NCI-H524 (cell line): ENCODE measurements at regions not wholly inside any gene's neighbourhood (a gene's known extent, or its start where the extent isn't known, plus 50 kb on each side); places are given as distances from the start of the nearest gene placed in this dataset.

Experiments
- DNase-seq, 2 experiments: peaks; one replicate each; lab custom pipeline; 2025; lab: John Stamatoyannopoulos, UW

DNA sequence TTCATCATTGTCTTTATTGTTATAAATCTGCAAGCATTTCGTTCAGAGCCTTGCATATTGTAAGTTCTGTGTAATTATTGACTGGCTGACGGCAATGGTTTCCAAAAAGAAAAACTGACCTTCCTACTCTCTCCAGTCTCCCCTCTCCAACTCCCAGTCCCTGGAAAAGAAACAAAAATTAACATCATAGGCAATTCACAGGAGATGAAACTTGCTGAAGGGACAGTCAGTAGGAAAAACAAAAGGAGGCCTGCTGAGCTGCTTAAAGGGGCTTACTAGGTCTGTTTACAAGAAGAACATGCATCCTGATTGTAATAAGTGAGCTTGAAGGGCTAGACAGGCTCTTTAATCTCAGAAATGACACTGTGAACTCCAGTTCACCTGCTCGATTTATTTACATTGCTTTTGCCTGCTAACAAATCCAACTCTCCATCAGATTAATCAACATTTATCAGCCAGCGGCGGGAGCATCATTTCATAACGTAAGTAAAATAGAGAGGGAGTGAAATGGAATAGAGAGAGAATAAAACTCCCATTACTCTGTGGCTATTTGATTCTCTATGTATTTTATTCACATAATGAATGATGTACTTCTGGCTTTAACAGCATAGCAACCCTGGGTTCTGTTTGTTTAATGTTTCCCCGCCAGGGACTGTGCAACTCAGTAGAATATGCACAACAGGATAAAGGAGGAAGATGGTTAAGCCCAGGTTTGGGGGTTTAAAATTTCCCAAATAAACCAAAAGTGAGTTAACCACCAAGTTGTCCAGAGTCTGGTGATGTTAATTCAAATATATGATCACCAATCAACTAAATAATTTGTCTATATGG lies 256.7 kb upstream of the SETBP1 start:
- no peak for DNase-seq

DNA sequence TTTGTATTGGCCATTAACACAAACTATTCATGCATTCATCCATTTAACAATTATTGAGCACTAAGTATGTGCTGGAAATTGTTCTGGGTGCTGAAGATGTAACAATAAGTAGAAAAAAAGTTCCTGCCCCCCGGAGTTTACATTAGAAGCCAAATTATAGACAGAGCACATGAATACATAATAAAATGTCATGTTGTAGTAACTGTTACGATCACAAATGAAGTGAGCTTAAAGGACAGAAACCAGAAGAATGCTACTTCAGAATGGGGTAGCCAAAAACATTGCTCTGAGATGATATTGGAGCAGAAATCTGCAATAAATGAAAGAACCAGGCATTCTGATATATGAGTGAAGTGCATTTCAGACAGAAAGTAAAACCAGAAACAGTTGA lies 256.0 kb upstream of the SETBP1 start:
- DNase-seq, result no peak

DNA sequence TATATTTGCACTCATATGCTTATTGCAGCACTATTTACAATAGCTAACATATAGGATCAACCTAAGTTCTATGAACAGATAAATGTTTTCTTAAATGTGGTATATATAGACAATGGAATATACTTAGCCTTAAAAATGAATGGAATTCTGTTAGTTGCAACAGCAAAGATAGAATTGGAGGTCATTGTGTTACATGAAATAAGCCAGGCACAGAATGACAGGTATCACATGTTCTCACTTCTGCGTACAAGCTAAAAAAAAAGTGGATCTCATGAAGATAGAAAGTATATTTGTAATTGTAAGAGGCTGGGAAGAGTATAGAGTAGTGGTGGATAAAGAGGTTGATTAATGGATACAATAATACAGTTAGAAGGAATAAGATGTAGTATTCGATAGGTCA lies 255.5 kb upstream of the SETBP1 start:
- no peak for DNase-seq

DNA sequence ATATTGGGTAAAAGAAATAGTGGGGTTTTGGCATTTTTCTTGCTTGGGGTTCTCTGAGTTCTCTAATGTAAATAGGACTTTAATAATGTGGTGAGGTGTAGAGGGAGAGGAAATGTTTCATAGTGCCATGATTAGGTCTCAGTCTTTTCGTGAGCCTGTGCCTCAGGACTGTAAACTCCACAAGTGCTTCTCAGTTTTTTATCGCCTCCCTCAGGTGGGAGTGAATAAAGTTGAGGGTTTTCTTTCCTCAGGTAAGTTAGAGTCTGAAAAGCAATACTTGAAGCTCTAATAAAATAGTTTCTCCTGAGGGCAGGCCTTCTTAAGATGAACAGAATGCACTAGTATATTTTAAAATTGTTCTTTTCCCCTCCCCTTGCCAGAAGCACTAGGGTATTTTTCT lies 243.1 kb upstream of the SETBP1 start:
- no peak for DNase-seq

DNA sequence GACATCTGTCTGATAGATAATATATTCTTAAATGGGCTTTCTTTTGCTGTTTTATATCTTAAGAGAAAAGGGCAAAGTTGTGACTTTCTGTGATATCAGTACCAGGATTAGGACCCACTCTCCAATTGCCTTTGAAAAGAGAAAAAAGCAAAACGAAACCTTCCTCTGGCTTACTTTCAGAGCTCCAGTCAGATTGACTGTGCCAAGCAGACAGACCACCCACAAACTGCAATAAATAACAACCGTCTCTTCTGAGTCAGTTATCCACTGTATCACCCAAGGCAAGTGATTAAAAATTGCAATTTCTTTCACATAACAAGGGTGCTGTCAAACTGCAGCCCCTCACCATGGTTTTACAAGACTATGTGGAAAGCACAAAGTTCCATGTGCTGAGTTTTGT lies 230.5 kb upstream of the SETBP1 start:
- no peak for DNase-seq

DNA sequence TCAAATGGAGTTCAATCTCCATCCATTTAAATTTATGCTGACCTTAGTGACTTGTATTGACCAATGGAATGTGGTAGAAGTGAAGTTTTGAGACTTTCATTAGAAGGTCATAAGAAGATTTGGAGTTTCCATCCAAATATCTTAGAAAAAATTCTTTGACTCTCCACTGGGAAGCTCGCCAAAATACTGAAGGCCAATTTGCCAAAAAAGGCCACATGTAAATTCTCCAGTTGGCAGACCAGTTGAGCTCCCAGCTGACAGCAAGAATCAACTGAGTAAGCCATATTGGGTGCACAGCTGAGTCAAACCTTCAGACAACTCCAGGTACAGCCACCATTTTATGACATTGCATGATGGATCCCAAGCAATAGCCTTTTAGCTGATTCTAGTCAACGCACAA lies 228.3 kb upstream of the SETBP1 start:
- no peak for DNase-seq

DNA sequence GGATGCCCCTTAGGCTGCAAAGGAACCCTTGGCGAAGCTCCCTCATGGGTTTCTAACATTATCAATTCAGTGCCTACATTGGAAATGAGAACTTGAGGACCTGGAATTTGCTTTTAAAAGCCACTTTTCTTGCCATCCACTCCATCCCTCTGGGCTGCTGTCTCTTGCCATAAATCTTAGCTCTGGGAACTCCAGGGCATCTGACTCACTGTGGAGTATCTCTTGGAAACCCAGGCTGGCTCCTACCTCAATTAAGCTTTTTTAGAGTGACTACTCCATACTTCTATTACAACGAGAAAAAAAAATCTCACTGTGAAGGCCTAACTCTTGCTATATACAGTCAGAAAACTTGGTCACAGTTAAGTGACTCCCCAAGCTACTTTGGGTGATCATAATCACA lies 227.2 kb upstream of the SETBP1 start:
- no peak for DNase-seq

DNA sequence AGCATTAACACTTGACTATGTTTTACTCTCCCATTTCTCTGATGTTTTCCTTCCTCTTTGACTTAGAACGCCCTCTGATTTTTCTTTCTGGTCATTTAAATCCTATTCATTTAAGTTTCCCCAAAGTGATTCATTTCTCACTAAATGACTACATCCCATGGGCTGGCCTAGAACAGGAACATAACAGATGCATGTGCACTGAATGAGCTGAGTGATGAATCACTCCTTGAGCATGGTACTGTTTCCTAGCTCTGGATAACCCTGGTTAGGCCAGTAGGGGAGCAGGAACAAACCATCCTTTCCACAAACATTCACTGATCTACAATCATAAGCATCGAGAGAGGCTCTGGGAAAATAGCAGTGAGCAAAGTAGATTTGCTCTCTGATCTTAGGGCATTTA lies 221.9 kb upstream of the SETBP1 start:
- DNase-seq, result no peak

DNA sequence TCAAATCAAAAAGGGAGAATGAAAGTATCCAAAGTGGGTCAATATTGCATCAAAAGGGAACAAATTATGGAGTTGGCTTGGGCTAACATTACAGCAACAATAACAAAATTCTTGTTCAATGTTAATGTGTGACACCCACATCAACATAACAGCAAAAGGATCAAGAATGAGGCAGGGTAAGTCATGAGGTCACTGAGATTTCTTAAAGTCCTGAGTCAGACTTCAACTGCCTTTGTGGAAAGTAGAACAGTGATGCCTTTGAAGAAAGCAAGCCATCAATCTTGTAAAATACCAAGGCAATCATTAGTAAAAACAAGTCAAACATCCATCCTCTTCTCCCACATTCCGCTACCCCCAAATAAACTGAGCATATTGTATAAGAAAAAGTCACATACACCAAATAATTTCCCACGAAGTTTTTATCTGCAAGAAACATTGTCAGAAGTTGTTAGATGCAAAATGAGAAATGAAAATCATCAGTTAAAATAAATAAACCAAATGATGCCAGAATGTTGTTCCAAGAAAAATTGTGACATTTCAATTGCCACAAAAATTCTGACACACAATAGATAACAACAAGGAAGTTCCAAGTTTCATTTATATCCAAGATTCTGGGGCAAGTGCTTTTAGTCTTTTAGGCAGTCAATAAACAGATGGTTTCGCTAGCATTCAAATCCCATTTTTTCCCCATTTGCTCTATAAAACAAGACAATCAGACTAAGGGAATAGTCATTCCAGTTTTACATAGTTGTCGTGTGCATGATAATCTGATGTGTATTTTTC lies 216.1 kb upstream of the SETBP1 start:
- no peak for DNase-seq

DNA sequence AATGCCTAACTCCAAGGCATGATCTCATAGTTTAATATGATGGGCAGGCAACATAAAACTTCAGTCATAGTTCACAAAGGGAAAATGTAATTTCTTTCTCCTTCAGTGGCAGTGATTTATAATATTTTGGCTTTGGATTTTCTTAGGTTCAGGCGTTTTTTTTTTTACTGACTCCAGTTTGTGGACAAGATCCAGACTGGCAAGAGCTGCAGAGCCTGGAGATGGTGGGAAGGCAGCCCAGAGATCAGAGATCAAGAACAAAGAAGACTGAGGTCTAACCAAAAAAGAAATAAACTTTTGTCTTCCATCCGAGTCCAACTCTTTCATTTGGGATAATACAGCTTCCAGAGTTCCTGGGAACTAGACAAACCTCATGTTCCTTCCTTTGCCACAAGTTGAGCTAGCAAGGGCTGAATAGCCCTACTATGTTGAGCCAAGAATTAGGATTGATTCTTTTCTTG lies 215.3 kb upstream of the SETBP1 start:
- no peak for DNase-seq

DNA sequence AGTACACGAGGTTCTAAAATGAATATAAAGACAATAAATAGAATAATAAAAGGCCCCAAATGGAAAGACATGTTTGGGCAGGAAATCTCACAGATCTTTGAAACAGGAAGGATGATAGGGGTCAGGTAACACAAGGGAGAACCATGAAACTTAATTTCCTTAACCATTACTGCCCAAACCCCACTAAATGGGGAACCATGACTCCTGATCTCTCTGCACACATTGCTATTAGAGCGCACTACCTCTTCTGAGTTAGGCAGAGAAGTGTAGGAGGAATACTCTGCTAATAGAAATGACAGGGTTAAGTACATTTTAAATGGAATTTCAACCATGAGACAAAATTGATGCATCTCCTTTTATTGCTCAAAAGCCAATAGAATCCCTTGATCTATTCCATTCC lies 213.7 kb upstream of the SETBP1 start:
- DNase-seq, result no peak

DNA sequence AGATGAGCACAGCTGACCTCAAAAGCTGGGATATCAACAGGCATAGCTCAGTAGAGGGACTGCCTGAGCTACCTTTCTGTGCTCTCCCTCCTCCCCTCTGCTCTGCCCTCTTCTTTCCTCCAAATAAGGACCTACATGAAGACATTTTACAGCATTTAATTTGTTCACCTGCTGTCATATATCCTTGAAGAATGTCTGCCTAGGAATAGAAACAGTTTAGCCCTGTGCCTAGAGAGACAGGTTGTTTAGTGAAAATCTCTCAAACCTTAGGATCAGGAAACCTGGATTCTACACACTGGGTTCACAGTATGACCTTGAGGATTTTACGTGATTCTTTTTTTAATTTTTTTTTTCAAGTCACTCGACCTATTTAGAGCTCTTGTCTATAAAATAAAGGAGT lies 213.0 kb upstream of the SETBP1 start:
- DNase-seq, result no peak

DNA sequence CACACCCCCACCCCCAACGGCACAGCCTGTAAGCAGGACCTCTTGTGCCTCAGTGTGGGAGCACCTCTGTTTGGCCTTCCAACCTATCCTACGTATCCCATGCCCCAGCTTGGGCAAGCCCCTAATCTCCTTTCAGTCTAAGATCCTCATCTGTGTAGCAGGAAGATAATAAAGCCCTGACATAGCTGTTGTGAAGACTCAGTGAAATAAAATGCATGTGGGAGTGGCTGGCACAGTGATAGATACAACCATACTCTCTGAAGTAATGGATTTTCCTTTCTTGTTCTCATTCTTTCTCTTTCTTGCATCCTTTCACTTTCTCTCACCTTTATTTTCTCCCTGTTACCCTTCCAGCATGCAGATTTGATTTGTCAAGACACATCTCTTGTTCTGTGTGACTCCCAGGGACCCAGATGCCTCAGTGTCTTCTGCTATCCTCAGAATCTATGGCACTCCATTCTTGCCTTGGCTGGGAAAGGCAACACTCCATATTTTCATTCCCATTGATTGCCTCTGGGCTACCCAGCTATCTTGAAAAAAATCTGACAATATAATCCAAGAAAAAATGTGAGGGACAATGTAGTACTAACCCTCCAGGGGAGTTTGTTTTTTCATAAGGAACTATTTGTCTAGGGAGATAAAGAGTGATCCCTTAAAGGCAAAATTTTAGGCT lies 207.2 kb upstream of the SETBP1 start:
- DNase-seq, result no peak

DNA sequence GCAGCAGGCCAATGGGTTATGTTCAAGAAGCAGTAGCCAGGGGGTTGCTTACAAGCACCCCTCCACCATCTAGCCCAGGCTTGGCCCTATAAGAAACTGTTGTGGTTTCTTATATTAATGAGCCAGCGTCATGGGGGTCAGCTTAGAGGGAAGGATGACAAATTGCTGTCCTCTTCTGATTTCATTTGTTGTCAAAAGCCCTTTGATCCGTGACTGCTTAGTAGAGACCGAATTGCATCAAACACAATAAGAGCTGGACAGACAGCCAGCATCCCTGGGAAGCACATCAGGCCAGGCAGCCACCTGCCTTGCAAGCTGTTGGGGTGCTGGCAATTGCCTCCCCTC lies 206.6 kb upstream of the SETBP1 start:
- no peak for DNase-seq

DNA sequence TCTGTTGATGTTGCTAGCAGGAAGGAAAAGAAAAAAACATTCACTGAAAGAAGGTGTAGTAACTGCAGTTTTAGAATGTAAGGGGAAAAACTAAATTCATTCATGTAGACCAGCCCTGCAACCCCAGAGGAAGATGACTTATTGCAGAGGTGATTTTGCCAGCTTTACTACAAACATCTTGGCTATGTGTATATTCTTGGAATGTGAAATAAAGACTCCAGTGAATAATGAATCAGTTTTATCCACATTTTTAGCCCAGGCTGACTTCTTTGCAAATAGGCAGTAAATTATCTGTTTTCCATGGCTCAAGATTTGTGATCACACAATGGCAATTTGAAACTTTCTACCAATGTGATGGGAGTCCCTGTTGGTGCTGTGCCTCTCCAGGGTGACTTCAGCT lies 206.1 kb upstream of the SETBP1 start:
- DNase-seq, result no peak

DNA sequence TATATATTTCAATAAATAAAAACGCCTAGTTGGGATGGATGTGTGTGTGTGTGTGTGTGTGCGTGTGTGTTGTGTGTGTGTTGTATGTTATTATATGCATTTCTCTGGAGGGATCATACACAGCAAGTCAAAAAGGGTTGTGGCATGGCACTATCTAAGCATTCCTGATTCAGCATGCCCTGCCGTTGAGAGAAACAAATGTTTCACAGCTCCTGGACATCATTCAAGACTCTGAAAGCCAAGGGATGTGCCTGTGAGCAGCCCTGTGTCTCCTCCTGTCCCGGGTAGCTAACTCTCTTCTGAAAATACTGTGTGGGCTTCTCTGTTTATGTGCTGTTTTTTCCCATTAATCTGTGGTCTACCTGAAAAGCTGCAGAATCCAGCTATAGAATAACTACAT lies 197.9 kb upstream of the SETBP1 start:
- DNase-seq, result no peak

DNA sequence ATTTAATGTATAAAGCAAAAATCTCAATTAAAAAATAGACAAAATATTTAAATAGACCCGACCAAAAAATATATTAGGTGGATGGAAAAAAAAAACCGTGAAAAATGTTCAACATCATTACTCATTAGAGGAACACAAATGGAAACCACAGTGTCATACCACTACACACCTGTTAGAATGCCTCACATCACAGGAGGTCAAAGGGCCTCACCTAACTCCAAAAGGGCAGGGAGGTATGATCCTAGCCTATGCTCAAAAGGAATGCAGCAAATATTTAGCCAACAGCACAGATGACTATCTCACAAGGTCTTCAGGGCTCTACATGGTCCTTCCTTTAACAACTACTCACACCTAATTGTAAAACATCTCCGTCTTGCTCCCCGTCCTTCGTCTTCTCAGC lies 185.5 kb upstream of the SETBP1 start:
- DNase-seq, result no peak

DNA sequence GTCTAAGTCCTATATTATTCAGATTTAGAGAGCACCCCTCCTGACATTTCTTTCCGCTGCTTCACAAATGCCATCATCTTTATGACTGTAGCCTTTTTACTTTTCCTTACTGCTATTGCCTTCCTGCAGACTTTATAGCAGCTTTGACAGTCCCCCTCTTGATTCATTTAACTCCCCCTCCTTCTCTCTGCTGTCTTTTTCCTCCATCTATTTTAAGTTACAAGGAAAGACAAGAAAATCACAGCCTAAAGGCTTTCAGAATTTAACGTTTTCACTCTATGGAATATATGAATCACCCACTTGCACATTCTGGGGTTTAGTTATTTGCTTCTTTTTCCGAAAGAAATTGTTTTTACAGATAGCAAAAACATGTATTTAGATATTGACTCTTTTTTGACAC lies 183.4 kb upstream of the SETBP1 start:
- no peak for DNase-seq

DNA sequence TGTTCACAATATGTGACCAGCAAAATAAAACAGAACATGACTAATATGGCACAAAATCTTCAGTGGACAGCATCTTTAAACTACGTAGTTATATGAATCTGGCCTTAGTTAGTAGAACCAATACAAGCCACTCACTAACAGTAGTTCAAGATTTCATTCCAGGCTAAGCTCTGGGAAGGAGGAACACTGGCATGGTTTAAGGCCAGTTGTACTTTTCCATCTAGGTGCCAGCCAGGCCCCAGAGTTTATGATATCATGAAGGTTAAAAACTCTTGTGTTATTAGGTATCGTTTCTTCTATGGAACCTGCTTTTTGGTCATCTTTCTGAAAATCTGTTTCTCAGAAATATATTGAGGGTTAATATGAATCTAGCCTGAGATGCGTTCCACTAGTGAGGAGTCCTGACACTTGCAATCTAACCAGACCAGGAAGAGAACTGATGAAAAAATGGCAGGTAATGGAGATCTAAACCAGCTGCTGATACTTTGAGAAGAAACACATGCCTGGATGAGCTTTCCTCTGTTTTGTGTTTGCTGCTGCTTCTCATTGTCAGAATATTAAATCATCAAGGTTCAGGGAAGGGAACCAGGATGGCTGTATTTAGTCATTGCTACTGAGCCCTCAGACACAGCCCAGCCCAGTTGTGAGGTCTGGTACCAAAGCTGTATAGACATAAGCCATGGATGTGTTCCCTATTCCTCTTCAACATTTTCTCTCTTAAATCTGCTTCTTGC lies 182.8 kb upstream of the SETBP1 start:
- no peak for DNase-seq

DNA sequence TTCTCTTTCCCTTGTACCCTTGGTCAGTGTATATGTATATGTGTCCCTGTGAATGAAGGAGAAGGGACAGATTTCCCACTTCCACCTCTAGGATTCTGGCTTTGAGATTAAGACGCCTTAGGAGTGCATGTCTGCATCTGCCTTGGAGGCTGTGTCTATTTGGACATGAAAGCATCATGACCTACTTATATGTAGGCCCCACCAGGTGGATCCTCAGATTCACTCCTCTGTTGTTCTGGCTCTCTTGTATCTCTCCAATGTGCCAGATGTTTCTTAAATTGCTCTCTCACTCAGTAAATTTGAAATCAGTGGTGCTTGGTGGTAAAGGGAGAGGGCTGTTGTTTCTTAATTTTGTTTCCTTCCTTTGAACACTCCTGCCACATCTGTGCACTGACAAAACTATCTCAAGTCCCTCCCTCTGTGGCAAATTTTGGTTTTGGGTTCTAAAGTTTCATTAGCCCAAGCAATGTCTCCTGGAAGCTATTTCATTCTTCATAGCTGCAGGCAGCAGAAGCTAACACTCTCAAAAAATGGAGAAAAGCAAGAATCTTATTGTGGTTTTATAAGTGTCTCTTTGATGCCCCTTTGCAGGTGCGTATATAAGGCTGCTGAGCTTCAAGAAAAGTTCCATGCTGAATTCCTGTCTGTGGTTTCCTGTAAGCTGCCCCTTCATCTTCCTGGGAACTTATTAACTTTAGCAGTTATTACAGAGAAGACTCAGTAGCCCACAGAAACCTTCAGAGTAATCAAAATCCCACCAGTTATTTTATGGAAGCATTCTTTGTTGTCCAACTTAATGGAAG lies 179.7 kb upstream of the SETBP1 start:
- DNase-seq, result no peak

DNA sequence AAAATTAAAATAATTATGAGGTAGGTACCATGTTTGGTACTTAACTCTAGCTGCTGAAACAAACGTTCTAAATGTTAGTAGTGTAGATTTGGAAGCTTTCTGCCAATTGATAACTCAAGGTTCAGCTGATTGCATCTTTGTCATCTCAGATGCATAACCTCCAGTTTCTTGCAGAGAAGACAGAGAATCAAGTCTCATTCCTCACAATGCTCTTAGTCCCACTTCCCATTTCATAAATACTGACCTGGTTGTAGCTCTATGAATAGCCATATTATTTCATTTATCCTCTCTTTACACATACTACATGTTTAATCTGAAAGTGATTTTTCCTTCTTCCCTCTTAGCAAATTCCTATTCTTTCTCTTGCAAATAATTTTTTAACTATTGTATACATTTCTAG lies 178.5 kb upstream of the SETBP1 start:
- DNase-seq, result no peak

DNA sequence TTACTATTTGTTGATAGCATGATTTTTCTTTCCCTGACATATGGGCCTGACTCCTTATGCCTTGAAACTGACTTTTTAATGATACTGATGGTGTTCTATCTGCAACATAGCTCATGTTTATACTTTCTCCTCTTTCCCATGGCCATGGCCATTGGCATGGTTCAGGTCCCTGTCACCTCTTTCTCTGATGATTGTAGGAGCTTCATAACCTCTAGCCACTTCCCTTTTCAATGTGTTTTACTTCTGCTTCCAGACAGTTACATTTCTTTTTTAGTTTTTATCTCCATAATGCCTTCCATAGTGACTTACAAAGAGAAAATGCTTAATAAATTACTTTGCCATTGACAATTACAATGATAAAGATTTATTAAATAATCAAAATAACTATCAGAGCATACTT lies 177.9 kb upstream of the SETBP1 start:
- DNase-seq, result no peak
